ENCODE measurements at regions not wholly inside any gene's neighbourhood (a gene's known extent, or its start where the extent isn't known, plus 50 kb on each side); places are given as distances from the start of the nearest gene placed in this dataset.

GRCh38 chr10:28072573-28072972 lies 73.7 kb upstream of the ODAD2 start:
- no peak for DNase-seq (ENCODE audit: low read depth in 2 of 2)

- DNase-seq (ENCODE audit: low read depth in 2 of 2), result no peak
These were observed 61.2 kb upstream of the ODAD2 start for GRCh38 chr10:28060031-28060607.

- no peak for DNase-seq (ENCODE audit: low read depth in 2 of 2)
These were observed 59.9 kb upstream of the ODAD2 start for GRCh38 chr10:28058746-28059145.

- DNase-seq (ENCODE audit: low read depth in 2 of 2), result peak; percentile 2 to 64
These were observed 55.5 kb upstream of the ODAD2 start for GRCh38 chr10:28054228-28054860.

GRCh38 chr10:28049286-28049685 lies 50.4 kb upstream of the ODAD2 start:
- DNase-seq (ENCODE audit: low read depth in 2 of 2), result no peak

Data from lung microvascular endothelial cell (primary cell).